Coronary artery (tissue), 2 donors: ENCODE measurements at regions not wholly inside any gene's neighbourhood (a gene's known extent, or its start where the extent isn't known, plus 50 kb on each side); places are given as distances from the start of the nearest gene placed in this dataset.
A peak's percentile ranks its signal among the peaks of the same experiment; 100 is the strongest.
"Not testable (repeated sequence)": the region's sequence is repeated elsewhere in the genome, so short reads cannot be mapped to it uniquely, and the experiment has no call there.

ENCODE experiments used
- DNase-seq: peaks from one replicate; pipeline ENCODE4 v3.0.0-alpha.2; 2017; ENCODE audit warnings: low spot score
- H3K27ac ChIP-seq, 2 donors: fragments of 200-600 bp; sonication (generic); one replicate each; pipeline ENCODE4 v1.5.1; 2016 to 2019
- H3K4me3 ChIP-seq: fragments of 200-600 bp; sonication (generic); 2 replicates; pipeline ENCODE4 v1.5.1; 2016; ENCODE audit warnings: mild to moderate bottlenecking, moderate library complexity
- CTCF ChIP-seq: fragments of 200-600 bp; sonication (generic); IDR thresholded peaks from one replicate; pipeline ENCODE4 v1.5.1; 2019; ENCODE audit warnings: antibody characterized with exemption

GRCh38 chr13:55967055-55967454 is 1173.7 kb upstream of the PRR20A start:
- no peak for TF ChIP-seq CTCF
- Histone ChIP-seq H3K4me3 (no peak overlapping the region), H3K27ac (no peak overlapping the region)
- no peak for DNase-seq

GRCh38 chr13:55977436-55977835 is 1163.3 kb upstream of the PRR20A start:
- DNase-seq = peak; percentile 50
- TF ChIP-seq CTCF = no peak
- H3K27ac ChIP-seq = no peak overlapping the region
- H3K4me3 ChIP-seq = no peak overlapping the region

GRCh38 chr13:55981381-55981780 is 1159.3 kb upstream of the PRR20A start:
- no peak for TF ChIP-seq CTCF
- no peak overlapping the region for H3K4me3 ChIP-seq
- DNase-seq = no peak
- H3K27ac ChIP-seq = no peak overlapping the region

- H3K27ac ChIP-seq, DNase-seq, H3K4me3 ChIP-seq: not testable (repeated sequence)
Measured at GRCh38 chr13:55984026-55984425, 1156.7 kb upstream of the PRR20A start.

GRCh38 chr13:55990631-55991030 is 1150.1 kb upstream of the PRR20A start:
- no peak overlapping the region for H3K27ac ChIP-seq
- no peak for DNase-seq
- H3K4me3 ChIP-seq = no peak overlapping the region
- no peak for TF ChIP-seq CTCF

GRCh38 chr13:55991666-55992065 is 1149.1 kb upstream of the PRR20A start:
- no peak overlapping the region for H3K4me3 ChIP-seq
- TF ChIP-seq CTCF = no peak
- no peak overlapping the region for H3K27ac ChIP-seq
- DNase-seq = no peak

GRCh38 chr13:55992145-55992544 is 1148.6 kb upstream of the PRR20A start:
- no peak overlapping the region for H3K27ac ChIP-seq
- no peak for DNase-seq
- no peak overlapping the region for H3K4me3 ChIP-seq
- no peak for TF ChIP-seq CTCF

- no peak overlapping the region for H3K27ac ChIP-seq
- no peak for DNase-seq
- H3K4me3 ChIP-seq = no peak overlapping the region
- no peak for TF ChIP-seq CTCF
Measured at GRCh38 chr13:55999709-56000108, 1141.0 kb upstream of the PRR20A start.
